A673 (cell line): ENCODE measurements at regions not wholly inside any gene's neighbourhood (a gene's known extent, or its start where the extent isn't known, plus 50 kb on each side); places are given as distances from the start of the nearest gene placed in this dataset.

Source experiments
- BruUV-seq: library from RNA; stranded (reverse); fragments of 400-500 nt; replicated peaks from 2 replicates; lab custom pipeline; 2021; lab: Mats Ljungman, UMichigan
- CTCF ChIA-PET: fragments of 300-600 bp; sonication (Branson Sonifier 250); formaldehyde crosslinking; loops from one replicate; lab custom pipeline; 2022; ENCODE audit warnings: antibody characterized with exemption; lab: Charles Lee
- POLR2A ChIA-PET: fragments of 300-600 bp; sonication (Branson Sonifier 250); formaldehyde crosslinking; loops from one replicate; lab custom pipeline; 2022; ENCODE audit warnings: antibody characterized with exemption; ENCODE audit not compliant: low non-redundant PET; lab: Charles Lee
- DNase-seq: peaks from one replicate; pipeline ENCODE4 v3.0.0-alpha.2; 2015; ENCODE audit warnings: low spot score
- H3K27ac ChIP-seq: fragments of 200-600 bp; sonication (generic); 2 replicates; pipeline ENCODE4 v1.5.1; 2016; ENCODE audit warnings: mixed run types, low read depth, mild to moderate bottlenecking, mixed read lengths, antibody characterized with exemption, low read length; ENCODE audit not compliant: poor library complexity, severe bottlenecking
- H3K27me3 ChIP-seq: fragments of 200-600 bp; sonication (generic); replicated peaks from 2 replicates; pipeline ENCODE4 v1.6.1; 2017; ENCODE audit warnings: mixed run types, low read depth, mild to moderate bottlenecking, mixed read lengths, antibody characterized with exemption, low read length; ENCODE audit not compliant: insufficient read depth, poor library complexity
- H3K36me3 ChIP-seq: fragments of 200-600 bp; sonication (generic); 2 replicates; pipeline ENCODE4 v1.6.1; 2016; ENCODE audit warnings: mixed run types, mild to moderate bottlenecking, mixed read lengths, antibody characterized with exemption, low read length; ENCODE audit not compliant: insufficient read depth, poor library complexity, severe bottlenecking
- H3K4me1 ChIP-seq: fragments of 200-600 bp; sonication (generic); 2 replicates; pipeline ENCODE4 v1.6.1; 2017; ENCODE audit warnings: mixed run types, mild to moderate bottlenecking, mixed read lengths, antibody characterized with exemption, low read length; ENCODE audit not compliant: insufficient read depth, poor library complexity, severe bottlenecking
- H3K4me3 ChIP-seq: fragments of 200-600 bp; sonication (generic); 2 replicates; pipeline ENCODE4 v1.5.1; 2016; ENCODE audit warnings: low read depth, mixed run types, mild to moderate bottlenecking, mixed read lengths, low read length; ENCODE audit not compliant: poor library complexity, severe bottlenecking
- H3K9me3 ChIP-seq: fragments of 200-600 bp; sonication (generic); 2 replicates; pipeline ENCODE4 v1.6.1; 2016; ENCODE audit warnings: mixed run types, low read depth, mild to moderate bottlenecking, mixed read lengths, antibody characterized with exemption, low read length; ENCODE audit not compliant: poor library complexity, severe bottlenecking
- EZH2 ChIP-seq: fragments of 200-600 bp; sonication (generic); IDR thresholded peaks from 2 replicates; pipeline ENCODE4 v1.6.1; 2017; ENCODE audit warnings: borderline replicate concordance, low read depth, mild to moderate bottlenecking, mixed read lengths, antibody characterized with exemption, low read length; ENCODE audit not compliant: poor library complexity, severe bottlenecking
- intact Hi-C: fragments of 100-400 bp; cut with micrococcal nuclease; formaldehyde crosslinking; loops from one replicate; pipeline ENCODE4 v1.10.0; 2022; ENCODE audit not compliant: unreplicated experiment
- TF ChIP-seq, protein P1 (sequence below): fragments of 300-800, 200-600 bp; sonication (generic); conservative IDR thresholded peaks from 2 replicates; pipeline ENCODE4 v1.5.1; 2017; ENCODE audit warnings: low read depth, mild to moderate bottlenecking, antibody characterized with exemption, low read length, moderate library complexity, mixed read lengths

DNA sequence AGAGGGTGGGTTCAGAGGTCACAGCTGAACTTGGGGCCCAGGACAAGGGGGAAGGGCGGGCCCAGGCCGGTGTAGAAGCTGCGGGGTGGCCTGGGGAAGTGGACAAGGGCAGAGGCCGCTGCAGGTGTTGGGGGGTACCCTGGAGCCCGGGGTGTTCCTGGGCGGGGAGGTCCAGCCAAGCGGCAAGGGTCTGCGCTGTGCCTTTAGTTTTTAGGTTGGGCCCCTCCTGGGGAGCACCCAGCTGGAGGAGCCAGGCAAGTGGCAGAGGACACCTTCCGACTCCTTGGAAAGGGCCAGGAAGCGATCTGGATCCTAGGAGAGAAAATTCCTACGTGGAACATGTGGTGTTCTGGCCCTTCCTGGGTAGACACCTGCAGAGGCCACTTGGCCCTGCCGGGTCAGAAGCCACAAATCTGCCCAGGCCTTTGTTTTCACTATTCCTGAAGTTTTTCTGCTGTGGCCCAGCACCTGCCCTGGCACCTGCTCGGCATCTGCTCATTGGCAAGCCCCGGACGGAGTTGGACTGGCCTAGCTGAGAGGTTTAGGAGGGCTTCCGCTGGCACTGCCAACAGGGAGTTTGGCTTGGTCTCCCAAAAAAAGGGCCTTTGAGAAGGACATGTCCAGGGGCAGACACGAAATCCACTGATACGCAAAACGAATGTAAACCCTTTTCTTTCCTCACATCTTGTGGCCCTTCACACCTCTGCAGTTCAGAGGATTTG lies 61.1 kb downstream of the SMUG1 start:
- Histone ChIP-seq H3K4me3 (no peak overlapping the region), H3K4me1 (peaks cover 19% of the 10 kb centered on the region), H3K27me3 (no peaks in the 10 kb centered on the region), H3K9me3 (no peaks in the 10 kb centered on the region), H3K27ac (no peak overlapping the region), H3K36me3 (no peaks in the 10 kb centered on the region)
- intact Hi-C loops, result no loop called here
- POLR2A ChIA-PET, result no interaction called here
- CTCF ChIA-PET, result no interaction called here
- DNase-seq, result no peak
- no TSS peak for BruUV-seq
- no peak for TF ChIP-seq EZH2
- TF ChIP-seq, protein P1, sequence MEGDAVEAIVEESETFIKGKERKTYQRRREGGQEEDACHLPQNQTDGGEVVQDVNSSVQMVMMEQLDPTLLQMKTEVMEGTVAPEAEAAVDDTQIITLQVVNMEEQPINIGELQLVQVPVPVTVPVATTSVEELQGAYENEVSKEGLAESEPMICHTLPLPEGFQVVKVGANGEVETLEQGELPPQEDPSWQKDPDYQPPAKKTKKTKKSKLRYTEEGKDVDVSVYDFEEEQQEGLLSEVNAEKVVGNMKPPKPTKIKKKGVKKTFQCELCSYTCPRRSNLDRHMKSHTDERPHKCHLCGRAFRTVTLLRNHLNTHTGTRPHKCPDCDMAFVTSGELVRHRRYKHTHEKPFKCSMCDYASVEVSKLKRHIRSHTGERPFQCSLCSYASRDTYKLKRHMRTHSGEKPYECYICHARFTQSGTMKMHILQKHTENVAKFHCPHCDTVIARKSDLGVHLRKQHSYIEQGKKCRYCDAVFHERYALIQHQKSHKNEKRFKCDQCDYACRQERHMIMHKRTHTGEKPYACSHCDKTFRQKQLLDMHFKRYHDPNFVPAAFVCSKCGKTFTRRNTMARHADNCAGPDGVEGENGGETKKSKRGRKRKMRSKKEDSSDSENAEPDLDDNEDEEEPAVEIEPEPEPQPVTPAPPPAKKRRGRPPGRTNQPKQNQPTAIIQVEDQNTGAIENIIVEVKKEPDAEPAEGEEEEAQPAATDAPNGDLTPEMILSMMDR, result no peak

DNA sequence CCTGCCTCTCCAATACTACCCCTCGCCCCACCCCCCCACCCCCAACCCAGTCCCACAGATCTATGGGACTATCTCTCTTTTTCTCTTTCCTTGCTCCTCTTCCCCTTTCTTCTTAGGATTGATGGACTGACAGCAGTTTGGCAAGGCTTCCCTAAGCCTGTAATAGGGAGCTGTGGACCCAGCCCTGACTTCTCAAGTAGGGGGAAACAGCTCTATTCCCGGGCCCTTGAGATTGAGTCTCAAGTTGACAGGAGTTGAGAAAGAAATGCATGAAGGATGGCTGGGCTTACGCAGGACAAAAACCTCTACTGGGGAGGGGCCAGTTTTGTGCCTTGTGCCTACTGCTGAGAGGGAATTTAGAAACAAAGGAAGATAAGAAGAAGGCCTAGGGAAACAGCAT lies 60.4 kb downstream of the SMUG1 start:
- POLR2A ChIA-PET, result no interaction called here
- Histone ChIP-seq H3K36me3 (no peaks in the 10 kb centered on the region), H3K27ac (no peak overlapping the region), H3K4me3 (no peak overlapping the region), H3K4me1 (peaks cover 19% of the 10 kb centered on the region), H3K27me3 (no peaks in the 10 kb centered on the region), H3K9me3 (no peaks in the 10 kb centered on the region)
- DNase-seq, result no peak
- no TSS peak for BruUV-seq
- intact Hi-C loops, result no loop called here
- CTCF ChIA-PET, result no interaction called here
- TF ChIP-seq EZH2, result no peak
- TF ChIP-seq, protein P1, result no peak

DNA sequence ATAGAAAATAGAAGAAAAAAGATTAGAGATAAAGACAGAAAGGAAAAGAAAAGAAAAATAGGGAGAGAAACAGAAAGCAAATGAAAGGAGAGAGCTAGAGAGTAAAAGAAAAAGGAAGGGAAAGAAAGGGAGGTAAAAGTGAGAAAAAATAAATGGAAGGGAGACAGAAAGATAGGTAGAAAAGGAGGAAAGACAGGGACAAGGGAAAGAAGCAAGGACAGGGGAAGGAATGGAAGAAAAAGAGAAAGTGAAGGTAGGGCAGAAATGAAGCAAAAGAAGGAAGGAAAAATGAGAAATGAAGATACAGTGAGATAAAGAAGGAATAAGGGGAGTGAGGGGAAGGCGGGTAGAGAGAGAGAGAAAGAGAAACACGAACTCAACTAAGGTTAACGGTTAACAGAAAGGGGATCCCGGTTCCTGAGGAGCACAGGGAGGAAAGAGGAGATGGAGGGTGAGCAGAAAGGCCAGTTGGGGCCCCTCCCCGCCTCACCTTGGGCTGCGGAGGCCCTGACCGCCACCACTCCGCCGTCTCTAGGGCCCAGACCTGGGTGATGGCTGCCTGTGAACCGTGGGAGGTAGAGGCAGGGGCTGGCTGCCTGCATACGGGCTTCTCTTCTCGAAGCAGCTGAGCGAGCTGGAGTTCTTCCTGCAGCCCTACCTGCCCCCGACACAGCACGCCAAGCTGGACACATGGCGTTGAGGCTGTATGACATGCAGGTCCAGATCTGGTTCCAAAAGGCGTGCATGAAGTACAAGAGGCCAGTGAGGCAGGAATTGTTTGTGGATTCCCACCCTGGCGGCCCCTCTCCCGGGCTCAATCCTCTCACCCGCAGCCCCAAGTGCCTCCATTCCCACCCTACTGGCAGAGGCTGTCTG lies 59.5 kb downstream of the SMUG1 start:
- POLR2A ChIA-PET, result no interaction called here
- DNase-seq, result no peak
- CTCF ChIA-PET, result interaction anchor here (0.6 kb wide), 1 partner anchor 144 kb away, joined by 3 read pairs; the partner anchor contains the start of gene HOXC10
- H3K9me3 ChIP-seq, result no peaks in the 10 kb centered on the region
- H3K4me1 ChIP-seq, result peaks cover 13% of the 10 kb centered on the region
- no TSS peak for BruUV-seq
- intact Hi-C loops, result no loop called here
- no peak overlapping the region for H3K4me3 ChIP-seq
- TF ChIP-seq EZH2, result no peak
- TF ChIP-seq, protein P1, result no peak
- no peaks in the 10 kb centered on the region for H3K36me3 ChIP-seq
- no peak overlapping the region for H3K27ac ChIP-seq
- H3K27me3 ChIP-seq, result no peaks in the 10 kb centered on the region
